ENCODE measurements at regions not wholly inside any gene's neighbourhood (a gene's known extent, or its start where the extent isn't known, plus 50 kb on each side); places are given as distances from the start of the nearest gene placed in this dataset.
A peak's percentile ranks its signal among the peaks of the same experiment; 100 is the strongest.

GRCh38 chr12:30025317-30025716 is 241.6 kb upstream of the TMTC1 start:
- no peaks in the 10 kb centered on the region for H3K9me3 ChIP-seq (ENCODE audit: low read depth)

GRCh38 chr12:30023186-30023585 is 239.4 kb upstream of the TMTC1 start:
- Histone ChIP-seq H3K4me2 (no peak overlapping the region), H3K9me3 (ENCODE audit: low read depth) (no peaks in the 10 kb centered on the region), H3K27me3 (no peaks in the 10 kb centered on the region), H3K27ac (no peak overlapping the region), H3K4me3 (no peak overlapping the region), H3K4me1 (ENCODE audit: insufficient read depth) (peaks cover 26% of the 10 kb centered on the region), H3K9me2 (replicated peaks; ENCODE audit: insufficient read depth) (no peaks in the 10 kb centered on the region), H4K20me1 (ENCODE audit: insufficient read depth, poor library complexity, severe bottlenecking) (no peaks in the 10 kb centered on the region), H2AFZ (no peak overlapping the region), H3K36me3 (replicated peaks; ENCODE audit: insufficient read depth, low read depth) (no peaks in the 10 kb centered on the region), H3K79me2 (no peaks in the 10 kb centered on the region)
- WGBS (ENCODE audit: low lambda C conversion rate, missing lambda C conversion rate), result 72% methylated on average over 2 of the region's 2 CpGs
- no peak for DNase-seq (ENCODE audit: low spot score)
- no peak for TF ChIP-seq EZH2phosphoT487 (IDR thresholded peaks at IDR 0.05; ENCODE audit: low read depth, severe bottlenecking, unreplicated experiment)
- TF ChIP-seq CTCF (IDR thresholded peaks at IDR 0.05; ENCODE audit: poor library complexity), result no peak
- TF ChIP-seq EZH2 (IDR thresholded peaks at IDR 0.05; ENCODE audit: borderline replicate concordance), result no peak

More at GRCh38 chr12:30025317-30025716, 241.6 kb upstream of the TMTC1 start:
- no peaks in the 10 kb centered on the region for H3K9me2 ChIP-seq (replicated peaks; ENCODE audit: insufficient read depth)
- H3K36me3 ChIP-seq (replicated peaks; ENCODE audit: insufficient read depth, low read depth), result no peaks in the 10 kb centered on the region
- no peaks in the 10 kb centered on the region for H4K20me1 ChIP-seq (ENCODE audit: insufficient read depth, poor library complexity, severe bottlenecking)
- TF ChIP-seq EZH2 (IDR thresholded peaks at IDR 0.05; ENCODE audit: borderline replicate concordance), result no peak
- TF ChIP-seq CTCF (IDR thresholded peaks at IDR 0.05; ENCODE audit: poor library complexity), result no peak
- TF ChIP-seq EZH2phosphoT487 (IDR thresholded peaks at IDR 0.05; ENCODE audit: low read depth, severe bottlenecking, unreplicated experiment), result no peak
- H3K4me2 ChIP-seq, result no peak overlapping the region
- DNase-seq (ENCODE audit: low spot score), result no peak
- no peaks in the 10 kb centered on the region for H3K79me2 ChIP-seq
- H2AFZ ChIP-seq, result no peak overlapping the region
- H3K4me1 ChIP-seq (ENCODE audit: insufficient read depth), result peaks cover 17% of the 10 kb centered on the region
- no peak overlapping the region for H3K27ac ChIP-seq
- no peaks in the 10 kb centered on the region for H3K27me3 ChIP-seq
- no peak overlapping the region for H3K4me3 ChIP-seq

GRCh38 chr12:30021051-30021833 is 237.5 kb upstream of the TMTC1 start:
- no peak overlapping the region for H3K4me3 ChIP-seq
- TF ChIP-seq EZH2 (IDR thresholded peaks at IDR 0.05; ENCODE audit: borderline replicate concordance) (no peak), CTCF (IDR thresholded peaks at IDR 0.05; ENCODE audit: poor library complexity) (no peak), EZH2phosphoT487 (IDR thresholded peaks at IDR 0.05; ENCODE audit: low read depth, severe bottlenecking, unreplicated experiment) (peak; percentile 58)
- H3K4me1 ChIP-seq (ENCODE audit: insufficient read depth), result peaks cover 26% of the 10 kb centered on the region
- no peak overlapping the region for H3K27ac ChIP-seq
- 61% methylated on average over 2 of the region's 2 CpGs for WGBS (ENCODE audit: low lambda C conversion rate, missing lambda C conversion rate)
- H3K9me2 ChIP-seq (replicated peaks; ENCODE audit: insufficient read depth), result no peaks in the 10 kb centered on the region
- no peaks in the 10 kb centered on the region for H3K27me3 ChIP-seq
- peak; percentile 48 for DNase-seq (ENCODE audit: low spot score)
- H2AFZ ChIP-seq, result no peak overlapping the region
- no peaks in the 10 kb centered on the region for H3K9me3 ChIP-seq (ENCODE audit: low read depth)
- no peaks in the 10 kb centered on the region for H3K36me3 ChIP-seq (replicated peaks; ENCODE audit: insufficient read depth, low read depth)
- no peak overlapping the region for H3K4me2 ChIP-seq
- no peaks in the 10 kb centered on the region for H4K20me1 ChIP-seq (ENCODE audit: insufficient read depth, poor library complexity, severe bottlenecking)
- H3K79me2 ChIP-seq, result no peaks in the 10 kb centered on the region
